RKO (cell line): ENCODE measurements at regions not wholly inside any gene's neighbourhood (a gene's known extent, or its start where the extent isn't known, plus 50 kb on each side); places are given as distances from the start of the nearest gene placed in this dataset.
"Not testable (repeated sequence)": the region's sequence is repeated elsewhere in the genome, so short reads cannot be mapped to it uniquely, and the experiment has no call there.

ENCODE experiments used
- DNase-seq: peaks from one replicate; pipeline ENCODE4 v3.0.0-alpha.2; 2016; ENCODE audit warnings: low spot score

DNA sequence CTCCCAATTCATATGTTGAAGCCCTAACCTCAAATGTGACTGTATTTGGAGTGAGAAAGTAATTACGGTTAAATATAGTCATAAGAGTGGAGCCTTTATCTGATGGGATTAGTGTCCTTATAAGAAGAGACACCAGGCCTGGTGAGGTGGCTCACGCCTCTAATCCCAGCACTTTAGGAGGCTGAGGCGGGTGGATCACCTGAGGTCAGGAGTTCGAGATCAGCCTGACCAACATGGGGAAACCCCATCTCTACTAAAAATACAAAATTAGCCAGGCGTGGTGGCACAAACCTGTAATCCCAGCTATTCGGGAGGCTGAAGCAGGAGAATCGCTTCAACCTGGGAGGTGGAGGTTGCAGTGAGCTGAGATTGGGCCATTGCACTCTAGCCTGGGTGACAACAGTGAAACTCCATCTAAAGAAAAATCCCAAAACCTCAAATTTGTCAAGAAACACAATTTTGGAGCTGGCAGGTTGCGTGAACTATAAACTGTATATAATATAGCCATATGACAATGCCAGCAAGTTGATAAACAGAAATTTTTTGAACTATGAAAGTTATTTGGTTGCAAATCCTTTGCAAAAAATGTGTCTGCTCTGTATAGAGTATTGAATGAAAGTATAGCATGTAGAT lies 125.6 kb upstream of the ZNF217 start:
- DNase-seq = not testable (repeated sequence)

GRCh38 chr20:53718142-53719021 lies 124.7 kb upstream of the ZNF217 start:
- DNase-seq = no peak

- no peak for DNase-seq
Measured at GRCh38 chr20:53716395-53716794, 122.8 kb upstream of the ZNF217 start.

- DNase-seq = no peak
Measured at GRCh38 chr20:53714524-53714923, 120.9 kb upstream of the ZNF217 start.

- no peak for DNase-seq
Measured at GRCh38 chr20:53713328-53714056, 119.9 kb upstream of the ZNF217 start.

- DNase-seq = no peak
Measured at GRCh38 chr20:53712212-53712977, 118.8 kb upstream of the ZNF217 start.

DNA sequence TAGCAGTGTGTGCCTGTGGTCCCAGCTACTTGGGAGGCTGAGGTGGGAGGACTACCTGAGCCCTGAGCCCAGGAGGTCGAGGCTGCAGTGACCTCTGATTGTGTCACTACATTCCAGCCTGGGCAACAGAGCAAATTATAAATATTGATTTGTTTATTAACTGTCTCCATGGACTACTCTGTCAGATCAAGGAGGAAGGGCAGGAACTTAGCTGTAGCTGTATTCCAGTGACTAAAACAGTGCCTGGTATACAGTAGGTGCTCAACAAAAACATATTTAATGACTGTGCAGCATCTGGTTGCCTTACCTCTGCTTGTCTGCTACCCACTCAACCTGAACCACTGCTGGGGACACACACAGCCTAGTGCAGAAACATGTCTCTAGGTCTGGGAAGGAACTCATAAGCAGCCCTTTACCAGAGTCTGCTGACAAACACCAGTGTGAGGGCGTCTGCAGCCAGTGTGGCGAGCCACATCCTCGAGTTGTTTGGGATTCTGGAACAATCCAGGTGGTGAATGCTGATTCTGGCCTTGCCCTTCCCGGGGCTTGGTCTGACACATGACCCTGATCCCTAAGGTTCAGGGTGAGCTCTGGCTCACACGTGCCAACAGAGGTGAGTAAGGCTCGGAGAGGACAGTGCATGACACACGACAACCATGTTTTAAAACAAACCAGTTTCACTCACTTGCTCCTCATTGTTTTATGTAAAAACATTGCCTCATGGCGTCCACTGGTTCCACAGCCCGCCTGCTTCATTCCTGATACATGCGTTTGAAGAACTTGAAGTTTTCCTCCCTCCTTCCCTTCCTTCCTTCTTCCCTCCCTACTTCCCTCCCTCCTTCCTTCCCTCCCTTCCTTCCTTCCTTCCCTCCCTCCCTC lies 117.9 kb upstream of the ZNF217 start:
- DNase-seq = no peak

GRCh38 chr20:53708129-53708968 lies 114.7 kb upstream of the ZNF217 start:
- DNase-seq = no peak

DNA sequence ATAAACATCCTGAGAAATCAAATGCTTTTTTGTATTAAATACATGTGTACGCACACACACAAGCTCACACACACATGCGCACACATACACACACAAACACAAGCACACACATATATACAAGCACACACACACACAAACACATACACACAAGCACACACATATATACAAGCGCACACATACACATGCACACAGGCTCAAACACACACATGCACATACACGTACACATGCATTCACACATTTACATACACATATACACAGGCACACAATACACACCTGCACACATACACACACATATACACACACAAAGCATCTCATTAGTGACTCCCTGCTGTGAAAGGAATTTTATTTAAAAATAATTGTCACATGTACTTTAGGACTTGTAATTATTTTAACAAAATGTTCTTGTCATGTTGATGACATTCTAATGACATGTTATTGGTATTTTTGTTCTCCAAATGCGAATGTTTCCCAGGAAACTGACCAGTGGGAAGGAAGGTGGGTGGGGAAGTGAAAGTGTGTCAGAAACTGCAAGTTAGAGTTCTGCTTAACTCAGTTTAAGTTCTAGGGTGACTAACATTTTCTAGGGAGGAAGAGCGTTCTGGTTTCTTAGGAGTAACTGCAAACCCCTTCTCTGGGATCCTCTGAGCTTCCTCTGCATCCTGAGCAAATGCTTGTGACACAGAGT lies 113.9 kb upstream of the ZNF217 start:
- DNase-seq = no peak

- no peak for DNase-seq
Measured at GRCh38 chr20:53706466-53707370, 113.1 kb upstream of the ZNF217 start.

GRCh38 chr20:53706008-53706465 lies 112.4 kb upstream of the ZNF217 start:
- no peak for DNase-seq

DNA sequence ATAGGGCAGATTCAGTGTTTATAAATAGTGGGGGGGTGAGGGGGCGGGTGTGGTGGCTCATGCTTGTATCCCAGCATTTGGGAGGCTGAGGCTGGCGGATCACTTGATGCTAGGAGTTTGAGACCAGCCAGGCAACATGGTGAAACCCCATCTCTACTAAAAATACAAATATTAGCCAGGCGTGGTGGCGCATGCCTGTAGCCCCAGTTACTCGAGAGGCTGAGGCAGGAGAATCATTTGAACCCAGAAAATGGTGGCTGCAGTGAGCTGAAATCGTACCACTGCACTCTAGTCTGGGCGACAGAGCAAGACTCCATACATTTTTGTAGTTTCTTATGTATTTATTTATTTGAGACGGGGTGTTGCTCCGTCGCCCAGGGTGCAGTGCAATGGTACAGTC lies 109.0 kb upstream of the ZNF217 start:
- DNase-seq = no peak

DNA sequence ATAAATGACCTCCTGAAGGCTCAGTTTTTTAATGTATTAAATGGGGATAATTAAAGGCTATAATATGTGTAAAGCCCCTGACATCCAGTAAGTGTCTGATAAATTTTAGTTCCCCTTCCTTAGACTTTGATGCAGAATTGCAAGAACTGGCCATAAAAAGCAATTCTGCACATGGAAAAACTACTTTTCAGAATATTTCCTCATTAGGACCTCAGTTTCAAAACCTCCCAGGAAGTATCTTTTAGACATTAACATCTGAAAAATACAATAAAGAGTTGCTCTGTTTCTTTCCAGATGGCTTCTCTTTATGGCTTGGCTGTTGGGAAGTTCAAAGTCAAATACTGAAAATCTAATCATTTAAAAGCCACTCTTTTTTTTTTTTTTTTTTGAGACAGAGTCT lies 106.3 kb upstream of the ZNF217 start:
- DNase-seq = no peak

GRCh38 chr20:53699085-53699674 lies 105.5 kb upstream of the ZNF217 start:
- DNase-seq = no peak

- no peak for DNase-seq
Measured at GRCh38 chr20:53698371-53698978, 104.8 kb upstream of the ZNF217 start.

GRCh38 chr20:53695797-53696527 lies 102.3 kb upstream of the ZNF217 start:
- no peak for DNase-seq
